OCI-LY1 (cell line): ENCODE measurements at regions not wholly inside any gene's neighbourhood (a gene's known extent, or its start where the extent isn't known, plus 50 kb on each side); places are given as distances from the start of the nearest gene placed in this dataset.

Experiments
- H2AFZ ChIP-seq: fragments of 200-600 bp; sonication (generic), shearing (Covaris generic); 2 replicates; pipeline ENCODE4 v1.6.0; 2014; ENCODE audit warnings: antibody characterized with exemption, mild to moderate bottlenecking, low read length
- H3F3A ChIP-seq: fragments of 200-600 bp; sonication (generic), shearing (Covaris generic); 2 replicates; pipeline ENCODE4 v1.6.0; 2014; ENCODE audit warnings: mild to moderate bottlenecking, antibody characterized with exemption, low read length, moderate library complexity; ENCODE audit not compliant: insufficient read depth
- H3K27ac ChIP-seq: fragments of 200-600 bp; sonication (generic); 2 replicates; pipeline ENCODE4 v1.5.1; 2014; ENCODE audit warnings: low read length, mixed run types, mild to moderate bottlenecking, low read depth; ENCODE audit not compliant: poor library complexity, severe bottlenecking
- H3K27me3 ChIP-seq: fragments of 200-600 bp; sonication (generic); 2 replicates; pipeline ENCODE4 v1.6.0; 2014; ENCODE audit warnings: antibody characterized with exemption, mild to moderate bottlenecking, low read length, moderate library complexity; ENCODE audit not compliant: insufficient read depth
- H3K36me3 ChIP-seq: fragments of 200-600 bp; sonication (generic); 2 replicates; pipeline ENCODE4 v1.6.1; 2014; ENCODE audit warnings: mild to moderate bottlenecking, antibody characterized with exemption, low read length, moderate library complexity, mixed read lengths; ENCODE audit not compliant: insufficient read depth
- H3K4me1 ChIP-seq: fragments of 200-600 bp; sonication (generic); 2 replicates; pipeline ENCODE4 v1.5.1; 2014; ENCODE audit warnings: mild to moderate bottlenecking, low read length, moderate library complexity; ENCODE audit not compliant: insufficient read depth, severe bottlenecking
- H3K4me2 ChIP-seq: fragments of 200-600 bp; sonication (generic), shearing (Covaris generic); 2 replicates; pipeline ENCODE4 v1.6.1; 2014; ENCODE audit warnings: low read length
- H3K4me3 ChIP-seq: fragments of 200-600 bp; sonication (generic); 2 replicates; pipeline ENCODE4 v1.5.1; 2014; ENCODE audit warnings: low read length, low read depth, mild to moderate bottlenecking, mixed read lengths; ENCODE audit not compliant: poor library complexity, severe bottlenecking
- H3K79me2 ChIP-seq: fragments of 200-600 bp; shearing (Covaris generic); 2 replicates; pipeline ENCODE4 v1.6.1; 2016; ENCODE audit warnings: mixed run types, low read length, mixed read lengths; ENCODE audit not compliant: insufficient read depth
- H3K9ac ChIP-seq: fragments of 200-600 bp; sonication (generic), shearing (Covaris generic); 2 replicates; pipeline ENCODE4 v1.6.1; 2014; ENCODE audit warnings: mild to moderate bottlenecking, low read length, mixed read lengths
- H3K9me2 ChIP-seq: fragments of 200-600 bp; sonication (generic), shearing (Covaris generic); 2 replicates; pipeline ENCODE4 v1.6.1; 2014; ENCODE audit warnings: low read depth, mild to moderate bottlenecking, low read length, mixed read lengths
- H3K9me3 ChIP-seq: fragments of 200-600 bp; shearing (Covaris generic); 2 replicates; pipeline ENCODE4 v1.6.1; 2014; ENCODE audit warnings: low read length, mixed read lengths
- H4K20me1 ChIP-seq: fragments of 200-600 bp; sonication (generic), shearing (Covaris generic); 2 replicates; pipeline ENCODE4 v1.6.0; 2016; ENCODE audit warnings: mild to moderate bottlenecking, low read length; ENCODE audit not compliant: insufficient read depth
- EZH2 ChIP-seq: fragments of 200-600 bp; sonication (generic), shearing (Covaris generic); IDR thresholded peaks from 2 replicates; pipeline ENCODE4 v1.8.0; 2017; ENCODE audit warnings: borderline replicate concordance, mixed run types, mild to moderate bottlenecking, antibody characterized with exemption, low read length, moderate library complexity, mixed read lengths
- TF ChIP-seq, protein P1 (sequence below): fragments of 200-600 bp; sonication (generic), shearing (Covaris generic); IDR thresholded peaks from 2 replicates; pipeline ENCODE4 v1.5.1; 2017; ENCODE audit warnings: mild to moderate bottlenecking, antibody characterized with exemption, low read length, moderate library complexity, mixed read lengths

DNA sequence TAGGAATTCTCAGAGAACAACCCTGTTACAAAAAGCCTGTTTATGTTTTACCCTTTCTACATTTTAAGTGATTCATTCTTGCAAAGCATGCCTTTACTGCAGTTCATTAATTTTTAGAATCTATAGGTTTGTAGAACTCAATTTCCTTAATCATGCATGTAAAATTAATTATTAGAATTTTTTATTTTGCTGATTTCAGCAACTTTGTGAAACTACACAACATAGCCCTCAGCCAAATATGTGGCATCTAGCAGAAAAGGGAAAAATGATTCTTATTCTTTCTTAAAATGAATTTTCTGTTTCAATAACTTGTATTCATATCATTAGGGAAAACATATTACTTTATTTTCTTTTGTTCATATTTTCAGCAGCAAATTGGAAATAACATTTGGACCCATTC, 392.9 kb upstream of the PFKP start:
- H2AFZ ChIP-seq = no peak overlapping the region
- H3K9me3 ChIP-seq = no peaks in the 10 kb centered on the region
- no peaks in the 10 kb centered on the region for H3F3A ChIP-seq
- no peak for TF ChIP-seq EZH2
- TF ChIP-seq, protein P1, sequence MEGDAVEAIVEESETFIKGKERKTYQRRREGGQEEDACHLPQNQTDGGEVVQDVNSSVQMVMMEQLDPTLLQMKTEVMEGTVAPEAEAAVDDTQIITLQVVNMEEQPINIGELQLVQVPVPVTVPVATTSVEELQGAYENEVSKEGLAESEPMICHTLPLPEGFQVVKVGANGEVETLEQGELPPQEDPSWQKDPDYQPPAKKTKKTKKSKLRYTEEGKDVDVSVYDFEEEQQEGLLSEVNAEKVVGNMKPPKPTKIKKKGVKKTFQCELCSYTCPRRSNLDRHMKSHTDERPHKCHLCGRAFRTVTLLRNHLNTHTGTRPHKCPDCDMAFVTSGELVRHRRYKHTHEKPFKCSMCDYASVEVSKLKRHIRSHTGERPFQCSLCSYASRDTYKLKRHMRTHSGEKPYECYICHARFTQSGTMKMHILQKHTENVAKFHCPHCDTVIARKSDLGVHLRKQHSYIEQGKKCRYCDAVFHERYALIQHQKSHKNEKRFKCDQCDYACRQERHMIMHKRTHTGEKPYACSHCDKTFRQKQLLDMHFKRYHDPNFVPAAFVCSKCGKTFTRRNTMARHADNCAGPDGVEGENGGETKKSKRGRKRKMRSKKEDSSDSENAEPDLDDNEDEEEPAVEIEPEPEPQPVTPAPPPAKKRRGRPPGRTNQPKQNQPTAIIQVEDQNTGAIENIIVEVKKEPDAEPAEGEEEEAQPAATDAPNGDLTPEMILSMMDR = no peak
- H3K4me2 ChIP-seq = no peak overlapping the region
- no peaks in the 10 kb centered on the region for H3K27me3 ChIP-seq
- no peaks in the 10 kb centered on the region for H3K9me2 ChIP-seq
- no peaks in the 10 kb centered on the region for H3K79me2 ChIP-seq
- no peaks in the 10 kb centered on the region for H4K20me1 ChIP-seq
- H3K4me3 ChIP-seq = no peak overlapping the region
- no peak overlapping the region for H3K9ac ChIP-seq
- no peaks in the 10 kb centered on the region for H3K4me1 ChIP-seq
- H3K36me3 ChIP-seq = no peaks in the 10 kb centered on the region
- no peak overlapping the region for H3K27ac ChIP-seq

DNA sequence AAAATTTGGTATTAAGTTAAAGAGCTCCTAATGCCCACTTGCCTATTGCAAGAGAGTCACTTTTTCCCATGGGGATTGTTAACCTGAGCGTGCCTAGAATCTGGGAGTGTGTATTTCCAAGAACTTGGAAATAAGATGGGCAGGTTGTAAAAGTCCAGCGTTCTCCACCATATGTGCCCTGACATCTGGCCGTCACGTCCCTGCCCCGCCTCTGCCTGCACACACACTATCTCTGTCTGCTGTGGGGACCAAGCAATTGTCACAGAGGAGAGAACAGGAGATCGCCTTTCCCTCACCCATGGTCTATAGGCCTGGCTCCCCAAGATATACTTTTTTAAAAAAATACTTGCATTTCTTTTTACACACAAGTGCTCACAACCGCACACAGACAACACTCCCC, 396.5 kb upstream of the PFKP start:
- no peak overlapping the region for H2AFZ ChIP-seq
- H3K9me2 ChIP-seq = no peaks in the 10 kb centered on the region
- TF ChIP-seq, protein P1 = no peak
- no peak for TF ChIP-seq EZH2
- no peaks in the 10 kb centered on the region for H3K9me3 ChIP-seq
- H3K9ac ChIP-seq = no peak overlapping the region
- no peaks in the 10 kb centered on the region for H4K20me1 ChIP-seq
- no peak overlapping the region for H3K27ac ChIP-seq
- no peaks in the 10 kb centered on the region for H3K36me3 ChIP-seq
- H3K79me2 ChIP-seq = no peaks in the 10 kb centered on the region
- no peaks in the 10 kb centered on the region for H3F3A ChIP-seq
- H3K27me3 ChIP-seq = no peaks in the 10 kb centered on the region
- H3K4me3 ChIP-seq = no peak overlapping the region
- H3K4me2 ChIP-seq = no peak overlapping the region
- H3K4me1 ChIP-seq = no peaks in the 10 kb centered on the region

DNA sequence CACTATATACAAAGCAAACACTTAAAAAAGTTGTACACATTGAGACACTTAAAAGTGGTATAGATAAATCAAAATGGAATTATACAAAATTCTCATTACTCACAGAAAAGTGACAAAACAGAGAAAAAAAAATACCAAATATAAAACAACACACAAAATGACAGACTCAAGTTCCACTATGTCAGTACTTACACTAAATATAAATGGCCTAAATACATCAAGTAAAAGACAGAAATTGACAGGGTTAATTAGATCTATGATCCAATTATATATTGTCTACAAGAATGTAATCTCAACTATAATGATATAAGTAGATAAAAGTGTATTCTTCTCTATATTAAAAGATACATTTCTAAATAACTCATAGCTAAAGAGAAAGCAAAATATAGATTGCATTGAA, 401.6 kb upstream of the PFKP start:
- H2AFZ ChIP-seq = no peak overlapping the region
- H3K36me3 ChIP-seq = no peaks in the 10 kb centered on the region
- no peaks in the 10 kb centered on the region for H3K79me2 ChIP-seq
- no peaks in the 10 kb centered on the region for H3K4me1 ChIP-seq
- no peaks in the 10 kb centered on the region for H3K9me3 ChIP-seq
- no peak overlapping the region for H3K27ac ChIP-seq
- H3K9ac ChIP-seq = no peak overlapping the region
- no peak overlapping the region for H3K4me2 ChIP-seq
- no peaks in the 10 kb centered on the region for H3K27me3 ChIP-seq
- H3K9me2 ChIP-seq = no peaks in the 10 kb centered on the region
- no peak for TF ChIP-seq EZH2
- TF ChIP-seq, protein P1 = no peak
- no peaks in the 10 kb centered on the region for H4K20me1 ChIP-seq
- H3F3A ChIP-seq = no peaks in the 10 kb centered on the region
- H3K4me3 ChIP-seq = no peak overlapping the region
